ENCODE measurements at regions not wholly inside any gene's neighbourhood (a gene's known extent, or its start where the extent isn't known, plus 50 kb on each side); places are given as distances from the start of the nearest gene placed in this dataset.

- TF ChIP-seq GATA2 (CRISPR knock-in tag; IDR thresholded peaks at IDR 0.05) (no peak), RAD21 (IDR thresholded peaks at IDR 0.05; ENCODE audit: low read length) (no peak), PBX3 (IDR thresholded peaks at IDR 0.05) (no peak), EP300 (IDR thresholded peaks at IDR 0.05; ENCODE audit: borderline replicate concordance in 1 of 2, low read depth in 1 of 2, low read length in 1 of 2) (no peak), MXI1 (IDR thresholded peaks at IDR 0.05; ENCODE audit: low read depth, low read length) (no peak), GABPA (IDR thresholded peaks at IDR 0.05; ENCODE audit: low read depth) (no peak), IRF3 (IDR thresholded peaks at IDR 0.05; ENCODE audit: low read depth, low read length) (no peak), CTCF (IDR thresholded peaks at IDR 0.05) (no peak), FOSL2 (IDR thresholded peaks at IDR 0.05; ENCODE audit: borderline replicate concordance, low read depth) (no peak)
Measured at GRCh38 chr21:41568606-41569385, 60.8 kb upstream of the TMPRSS2 start (continued).

GRCh38 chr21:41567901-41568510 is 60.0 kb upstream of the TMPRSS2 start:
- Histone ChIP-seq H3K27me3 (ENCODE audit: insufficient read depth) (peaks cover 7% of the 10 kb centered on the region; the same call in 1 of the 2 replicates), H3K9me2 (no peaks in the 10 kb centered on the region), H4K20me1 (ENCODE audit: insufficient read depth) (no peaks in the 10 kb centered on the region), H3K9ac (no peak overlapping the region), H2AFZ (ENCODE audit: low read depth) (no peak overlapping the region), H3K4me2 (no peak overlapping the region), H3K36me3 (replicated peaks in 1 of 2; ENCODE audit: control insufficient read depth in 1 of 2, insufficient read depth in 2 of 2, low read length in 1 of 2) (no peaks in the 10 kb centered on the region), H3F3A (replicated peaks; ENCODE audit: insufficient read depth) (no peaks in the 10 kb centered on the region), H3K27ac (ENCODE audit: low read depth in 2 of 2, low read length in 1 of 2) (no peak overlapping the region), H3K79me2 (ENCODE audit: insufficient read depth) (no peaks in the 10 kb centered on the region), H3K9me3 (no peaks in the 10 kb centered on the region), H3K4me3 (ENCODE audit: low read depth in 2 of 2, low read length in 1 of 2) (no peak overlapping the region), H3K4me1 (ENCODE audit: control insufficient read depth in 1 of 2, insufficient read depth in 2 of 2, low read depth in 1 of 2, low read length in 1 of 2) (no peaks in the 10 kb centered on the region)
- no peak for DNase-seq
- CTCF ChIA-PET, result no interaction called here
- WGBS (ENCODE audit: low lambda C conversion rate), result 2% methylated on average over 9 of the region's 25 CpGs
- POLR2A ChIA-PET, result no interaction called here
- TF ChIP-seq REST (IDR thresholded peaks at IDR 0.05; ENCODE audit: low read depth, low read length) (no peak), SIN3A (IDR thresholded peaks at IDR 0.05; ENCODE audit: borderline replicate concordance, low read depth, low read length) (no peak), USF2 (IDR thresholded peaks at IDR 0.05; ENCODE audit: borderline replicate concordance, low read depth, low read length) (no peak), MAX (IDR thresholded peaks at IDR 0.05; ENCODE audit: low read depth) (no peak), IRF3 (IDR thresholded peaks at IDR 0.05; ENCODE audit: low read depth, low read length) (no peak), RAD21 (IDR thresholded peaks at IDR 0.05; ENCODE audit: low read length) (no peak), JUND (IDR thresholded peaks at IDR 0.05) (no peak), CTCF (IDR thresholded peaks at IDR 0.05) (no peak), POLR2AphosphoS5 (IDR thresholded peaks at IDR 0.05; ENCODE audit: low read depth, low read length) (no peak), GATA2 (CRISPR knock-in tag; IDR thresholded peaks at IDR 0.05) (no peak)

Measured in SK-N-SH (cell line).